ENCODE measurements at regions not wholly inside any gene's neighbourhood (a gene's known extent, or its start where the extent isn't known, plus 50 kb on each side); places are given as distances from the start of the nearest gene placed in this dataset.

- no peaks in the 10 kb centered on the region for H3K36me3 ChIP-seq (ENCODE audit: control insufficient read depth, low read length)
- H3K79me2 ChIP-seq (ENCODE audit: control insufficient read depth, low read length): no peaks in the 10 kb centered on the region
- no peaks in the 10 kb centered on the region for H3K9me3 ChIP-seq (ENCODE audit: control insufficient read depth, insufficient read depth, low read length)
- no peak for TF ChIP-seq EZH2phosphoT487 (IDR thresholded peaks at IDR 0.05; ENCODE audit: borderline replicate concordance, low read length)
- TF ChIP-seq CTCF (IDR thresholded peaks at IDR 0.05; ENCODE audit: low read depth, low read length, poor library complexity, severe bottlenecking): no peak
- H3K4me1 ChIP-seq (ENCODE audit: control insufficient read depth, low read length): no peaks in the 10 kb centered on the region
- no peak overlapping the region for H3K27ac ChIP-seq (ENCODE audit: low read depth, low read length)
- no peaks in the 10 kb centered on the region for H4K20me1 ChIP-seq (ENCODE audit: control insufficient read depth, insufficient read depth, low read depth, low read length)
- no peaks in the 10 kb centered on the region for H3K27me3 ChIP-seq (ENCODE audit: control insufficient read depth, low read length)
- no peaks in the 10 kb centered on the region for H3F3A ChIP-seq (ENCODE audit: control insufficient read depth, insufficient read depth)
- H3K4me3 ChIP-seq (ENCODE audit: low read length): no peak overlapping the region
- H3K4me2 ChIP-seq (ENCODE audit: low read length): no peak overlapping the region
- H3K9me2 ChIP-seq (replicated peaks; ENCODE audit: control insufficient read depth, low read length): no peaks in the 10 kb centered on the region
Observed at GRCh38 chr11:92137747-92138146, 86.9 kb upstream of the FAT3 start.

- Histone ChIP-seq H3K9me3 (ENCODE audit: control insufficient read depth, insufficient read depth, low read length) (no peaks in the 10 kb centered on the region), H3K27me3 (ENCODE audit: control insufficient read depth, low read length) (no peaks in the 10 kb centered on the region), H3K79me2 (ENCODE audit: control insufficient read depth, low read length) (no peaks in the 10 kb centered on the region), H3F3A (ENCODE audit: control insufficient read depth, insufficient read depth) (no peaks in the 10 kb centered on the region), H3K36me3 (ENCODE audit: control insufficient read depth, low read length) (no peaks in the 10 kb centered on the region), H3K4me2 (ENCODE audit: low read length) (no peak overlapping the region), H3K27ac (ENCODE audit: low read depth, low read length) (no peak overlapping the region), H4K20me1 (ENCODE audit: control insufficient read depth, insufficient read depth, low read depth, low read length) (no peaks in the 10 kb centered on the region), H3K4me3 (ENCODE audit: low read length) (no peak overlapping the region), H3K4me1 (ENCODE audit: control insufficient read depth, low read length) (no peaks in the 10 kb centered on the region), H3K9me2 (replicated peaks; ENCODE audit: control insufficient read depth, low read length) (no peaks in the 10 kb centered on the region)
- no peak for TF ChIP-seq EZH2phosphoT487 (IDR thresholded peaks at IDR 0.05; ENCODE audit: borderline replicate concordance, low read length)
- TF ChIP-seq CTCF (IDR thresholded peaks at IDR 0.05; ENCODE audit: low read depth, low read length, poor library complexity, severe bottlenecking): no peak
Observed at GRCh38 chr11:92136797-92137196, 87.8 kb upstream of the FAT3 start.

- no peaks in the 10 kb centered on the region for H3K36me3 ChIP-seq (ENCODE audit: control insufficient read depth, low read length)
- H3K9me2 ChIP-seq (replicated peaks; ENCODE audit: control insufficient read depth, low read length): no peaks in the 10 kb centered on the region
- H3K79me2 ChIP-seq (ENCODE audit: control insufficient read depth, low read length): no peaks in the 10 kb centered on the region
- H4K20me1 ChIP-seq (ENCODE audit: control insufficient read depth, insufficient read depth, low read depth, low read length): no peaks in the 10 kb centered on the region
- no peak overlapping the region for H3K4me2 ChIP-seq (ENCODE audit: low read length)
- H3K9me3 ChIP-seq (ENCODE audit: control insufficient read depth, insufficient read depth, low read length): no peaks in the 10 kb centered on the region
- H3K27me3 ChIP-seq (ENCODE audit: control insufficient read depth, low read length): no peaks in the 10 kb centered on the region
- no peak for TF ChIP-seq EZH2phosphoT487 (IDR thresholded peaks at IDR 0.05; ENCODE audit: borderline replicate concordance, low read length)
- TF ChIP-seq CTCF (IDR thresholded peaks at IDR 0.05; ENCODE audit: low read depth, low read length, poor library complexity, severe bottlenecking): no peak
- no peaks in the 10 kb centered on the region for H3F3A ChIP-seq (ENCODE audit: control insufficient read depth, insufficient read depth)
- H3K4me1 ChIP-seq (ENCODE audit: control insufficient read depth, low read length): no peaks in the 10 kb centered on the region
- no peak overlapping the region for H3K4me3 ChIP-seq (ENCODE audit: low read length)
- H3K27ac ChIP-seq (ENCODE audit: low read depth, low read length): no peak overlapping the region
Observed at GRCh38 chr11:92131289-92131865, 93.2 kb upstream of the FAT3 start.

Data from DOHH2 (cell line).